ENCODE measurements at regions not wholly inside any gene's neighbourhood (a gene's known extent, or its start where the extent isn't known, plus 50 kb on each side); places are given as distances from the start of the nearest gene placed in this dataset.

GRCh38 chr1:192713921-192714320 is 78.0 kb downstream of the RGS13 start:
- Histone ChIP-seq H3K4me1 (no peaks in the 10 kb centered on the region), H3K36me3 (no peaks in the 10 kb centered on the region), H3K27me3 (no peaks in the 10 kb centered on the region), H3K9me3 (no peaks in the 10 kb centered on the region), H3K4me3 (replicated peaks in 1 of 3) (no peak overlapping the region), H3K27ac (no peak overlapping the region)
- DNase-seq, result no peak
- intact Hi-C loops (cut with DNase I), result no loop called here
- no peak for TF ChIP-seq CTCF (IDR thresholded peaks at IDR 0.05)
- 53% methylated on average over 4 of the region's 4 CpGs for WGBS, 2 donors

GRCh38 chr1:192724670-192725069 is 84.2 kb upstream of the RGS2 start:
- Histone ChIP-seq H3K4me3 (replicated peaks in 1 of 3) (no peak overlapping the region), H3K4me1 (no peaks in the 10 kb centered on the region), H3K27me3 (no peaks in the 10 kb centered on the region), H3K9me3 (no peaks in the 10 kb centered on the region), H3K36me3 (no peaks in the 10 kb centered on the region), H3K27ac (no peak overlapping the region)
- TF ChIP-seq CTCF (IDR thresholded peaks at IDR 0.05), result no peak
- no peak for TF ChIP-seq POLR2A (IDR thresholded peaks at IDR 0.05)
- 93% methylated on average over 4 of the region's 4 CpGs for WGBS, 2 donors
- intact Hi-C loops (cut with DNase I), result no loop called here
- DNase-seq, result no peak

GRCh38 chr1:192726820-192727504 is 81.9 kb upstream of the RGS2 start:
- WGBS, 2 donors, result 86 to 92% methylated on average over 6 of the region's 6 CpGs
- no peak for DNase-seq
- Histone ChIP-seq H3K27ac (no peak overlapping the region), H3K27me3 (no peaks in the 10 kb centered on the region), H3K9me3 (no peaks in the 10 kb centered on the region), H3K4me3 (replicated peaks in 1 of 3) (no peak overlapping the region), H3K36me3 (no peaks in the 10 kb centered on the region), H3K4me1 (no peaks in the 10 kb centered on the region)
- intact Hi-C loops (cut with DNase I), result no loop called here
- TF ChIP-seq CTCF (IDR thresholded peaks at IDR 0.05) (no peak), POLR2A (IDR thresholded peaks at IDR 0.05) (no peak)

- Histone ChIP-seq H3K27me3 (no peaks in the 10 kb centered on the region), H3K27ac (no peak overlapping the region), H3K9me3 (no peaks in the 10 kb centered on the region), H3K36me3 (no peaks in the 10 kb centered on the region), H3K4me1 (no peaks in the 10 kb centered on the region), H3K4me3 (replicated peaks in 1 of 3) (no peak overlapping the region)
- intact Hi-C loops (cut with DNase I), result no loop called here
- DNase-seq, result no peak
- no peak for TF ChIP-seq POLR2A (IDR thresholded peaks at IDR 0.05)
- no peak for TF ChIP-seq CTCF (IDR thresholded peaks at IDR 0.05)
Measured at GRCh38 chr1:192729500-192729899, 79.3 kb upstream of the RGS2 start.

GRCh38 chr1:192730198-192730597 is 78.6 kb upstream of the RGS2 start:
- H3K4me3 ChIP-seq (replicated peaks in 1 of 3), result no peak overlapping the region
- intact Hi-C loops (cut with DNase I), result no loop called here
- DNase-seq, result no peak
- no peaks in the 10 kb centered on the region for H3K9me3 ChIP-seq
- H3K36me3 ChIP-seq, result no peaks in the 10 kb centered on the region
- no peaks in the 10 kb centered on the region for H3K27me3 ChIP-seq
- no peak for TF ChIP-seq CTCF (IDR thresholded peaks at IDR 0.05)
- TF ChIP-seq POLR2A (IDR thresholded peaks at IDR 0.05), result no peak
- no peaks in the 10 kb centered on the region for H3K4me1 ChIP-seq
- no peak overlapping the region for H3K27ac ChIP-seq
